Naive thymus-derived CD4-positive, alpha-beta T cell (primary cell): ENCODE measurements at regions not wholly inside any gene's neighbourhood (a gene's known extent, or its start where the extent isn't known, plus 50 kb on each side); places are given as distances from the start of the nearest gene placed in this dataset.

Source experiments
- ATAC-seq: fragments of 150-1000 bp; cut with Tn5 transposase; 2 replicates; pipeline ENCODE4 v1.10.0; 2021; ENCODE audit warnings: mild to moderate bottlenecking, moderate library complexity
- CTCF ChIA-PET: fragments of 350-600 bp; sonication (Branson Sonifier 250); formaldehyde crosslinking; loops from one replicate; lab custom pipeline; 2021; ENCODE audit warnings: antibody characterized with exemption; lab: Charles Lee
- POLR2A ChIA-PET: fragments of 350-600 bp; sonication (Branson Sonifier 250); formaldehyde crosslinking; loops from one replicate; lab custom pipeline; 2021; ENCODE audit warnings: antibody characterized with exemption, inconsistent platforms; lab: Charles Lee
- DNase-seq, 9 donors: peaks; one replicate each; pipeline versions ENCODE4 v3.0.0 to v3.0.0-alpha.2; 2020 to 2022; ENCODE audit warnings: mixed read lengths in 1 of 9
- H3K27ac ChIP-seq: one replicate; pipeline ENCODE4 v1.7.0; 2013; ENCODE audit warnings: mild to moderate bottlenecking, low read depth, low read length, moderate library complexity
- H3K27me3 ChIP-seq, 2 donors: one replicate each; pipeline ENCODE4 v1.7.0; 2013; ENCODE audit warnings: low read length in 2 of 2, mild to moderate bottlenecking in 2 of 2, moderate library complexity in 2 of 2; ENCODE audit not compliant: control insufficient read depth in 2 of 2, insufficient read depth in 2 of 2
- H3K36me3 ChIP-seq, 3 experiments: 1 replicate in 2 of 3; 2 replicates in 1 of 3; pipeline ENCODE4 v1.7.0; 2013; ENCODE audit warnings: low read length in 3 of 3, mild to moderate bottlenecking in 3 of 3, moderate library complexity in 1 of 3; ENCODE audit not compliant: insufficient read depth in 3 of 3, control insufficient read depth in 2 of 3
- H3K4me1 ChIP-seq, 2 donors: one replicate each; pipeline ENCODE4 v1.7.0; 2013; ENCODE audit warnings: low read length in 2 of 2, mild to moderate bottlenecking in 2 of 2, moderate library complexity in 1 of 2; ENCODE audit not compliant: control insufficient read depth in 2 of 2, insufficient read depth in 2 of 2
- H3K4me3 ChIP-seq: 2 replicates; pipeline ENCODE4 v1.7.0; 2013; ENCODE audit warnings: mild to moderate bottlenecking, low read length
- H3K9me3 ChIP-seq, 3 experiments: 1 replicate in 2 of 3; 2 replicates in 1 of 3; pipeline ENCODE4 v1.7.0; 2013; ENCODE audit warnings: low read length in 3 of 3; ENCODE audit not compliant: control insufficient read depth in 2 of 3
- H3K27ac Mint-ChIP-seq, 9 donors: one replicate each; pipeline ENCODE4 v1.8.0; 2020 to 2022; ENCODE audit warnings: mixed read lengths in 9 of 9, mild to moderate bottlenecking in 8 of 9, moderate library complexity in 5 of 9, inconsistent platforms in 2 of 9
- H3K27me3 Mint-ChIP-seq, 5 donors: one replicate each; pipeline ENCODE4 v1.8.0; 2021 to 2022; ENCODE audit warnings: mixed read lengths in 5 of 5, mild to moderate bottlenecking in 1 of 5
- H3K36me3 Mint-ChIP-seq, 5 donors: one replicate each; pipeline ENCODE4 v1.8.0; 2020 to 2022; ENCODE audit warnings: mixed read lengths in 5 of 5, mild to moderate bottlenecking in 3 of 5, inconsistent platforms in 1 of 5
- H3K4me1 Mint-ChIP-seq, 7 donors: one replicate each; pipeline ENCODE4 v1.8.0; 2020 to 2022; ENCODE audit warnings: mixed read lengths in 7 of 7, mild to moderate bottlenecking in 3 of 7, inconsistent platforms in 1 of 7
- H3K4me3 Mint-ChIP-seq, 10 donors: one replicate each; pipeline ENCODE4 v1.8.0; 2020 to 2022; ENCODE audit warnings: mild to moderate bottlenecking in 10 of 10, mixed read lengths in 10 of 10, moderate library complexity in 6 of 10, inconsistent platforms in 2 of 10
- H3K9me3 Mint-ChIP-seq, 11 donors: one replicate each; pipeline ENCODE4 v1.8.0; 2020 to 2022; ENCODE audit warnings: mixed read lengths in 11 of 11, mild to moderate bottlenecking in 4 of 11, inconsistent platforms in 1 of 11, moderate library complexity in 1 of 11
- intact Hi-C, 2 donors: fragments of 100-400 bp; cut with micrococcal nuclease; formaldehyde crosslinking; loops; one replicate each; pipeline ENCODE4 v1.15.1; 2023

DNA sequence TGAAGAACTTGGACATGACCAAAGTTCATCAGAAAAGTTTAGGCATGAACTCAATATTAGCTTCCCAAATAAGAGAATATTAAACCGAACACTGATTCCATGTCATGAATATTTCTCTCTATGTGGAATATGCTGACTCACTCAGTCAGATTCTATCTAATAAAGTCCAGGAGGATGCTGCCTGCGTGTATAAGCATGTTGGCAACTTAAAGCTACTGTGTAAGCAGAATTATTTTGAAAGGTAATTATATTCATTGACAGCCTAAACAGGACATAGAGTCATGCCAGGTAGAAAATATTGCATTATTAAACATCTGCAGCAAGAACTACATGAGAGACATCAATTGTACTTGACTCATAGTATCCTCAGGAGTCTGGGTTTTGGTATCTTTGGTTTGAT lies 367.9 kb upstream of the SPOCK3 start:
- ATAC-seq: no peak
- no peak overlapping the region for H3K4me3 ChIP-seq
- no peaks in the 10 kb centered on the region for H3K36me3 ChIP-seq
- H3K27ac ChIP-seq: no peak overlapping the region
- no peaks in the 10 kb centered on the region for H3K9me3 ChIP-seq
- peaks cover 0 to 13% (median 0%) of the 10 kb centered on the region in 11 donors for H3K9me3 Mint-ChIP-seq
- H3K36me3 Mint-ChIP-seq: no peaks in the 10 kb centered on the region
- H3K4me1 Mint-ChIP-seq: no peaks in the 10 kb centered on the region
- no peaks in the 10 kb centered on the region for H3K27me3 ChIP-seq
- ChIA-PET CTCF (no interaction called here), POLR2A (no interaction called here)
- H3K27ac Mint-ChIP-seq: no peak overlapping the region
- H3K27me3 Mint-ChIP-seq: no peaks in the 10 kb centered on the region
- no peak for DNase-seq
- H3K4me3 Mint-ChIP-seq: no peak overlapping the region
- intact Hi-C loops: no loop called here
- H3K4me1 ChIP-seq: no peaks in the 10 kb centered on the region

DNA sequence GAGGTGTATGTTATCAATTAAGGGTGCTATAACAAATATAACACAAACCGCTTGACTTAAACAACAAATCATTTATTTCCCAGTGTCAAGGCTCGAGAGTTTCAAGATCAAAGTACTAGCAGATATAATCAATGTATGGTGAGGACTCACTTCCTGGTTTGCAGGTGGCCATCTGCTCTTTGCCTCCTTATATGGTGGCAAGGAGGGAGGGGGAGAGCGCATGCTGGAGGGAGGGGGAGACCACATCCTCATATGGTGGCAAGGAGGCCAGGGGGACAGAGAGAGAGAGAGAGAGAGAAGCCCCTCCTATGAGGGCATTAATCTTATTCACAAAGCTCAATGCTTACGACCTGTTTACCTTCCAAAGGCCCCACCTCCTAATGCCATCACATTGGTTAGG lies 372.3 kb upstream of the SPOCK3 start:
- ATAC-seq: no peak
- no peaks in the 10 kb centered on the region for H3K36me3 ChIP-seq
- Mint-ChIP-seq H3K27ac (no peak overlapping the region), H3K27me3 (no peaks in the 10 kb centered on the region), H3K36me3 (no peaks in the 10 kb centered on the region), H3K9me3 (peaks cover 0 to 19% (median 2%) of the 10 kb centered on the region in 11 donors), H3K4me1 (no peaks in the 10 kb centered on the region), H3K4me3 (no peak overlapping the region)
- H3K27ac ChIP-seq: no peak overlapping the region
- no peaks in the 10 kb centered on the region for H3K27me3 ChIP-seq
- ChIA-PET POLR2A (no interaction called here), CTCF (no interaction called here)
- H3K4me1 ChIP-seq: no peaks in the 10 kb centered on the region
- H3K9me3 ChIP-seq: no peaks in the 10 kb centered on the region
- DNase-seq: no peak
- H3K4me3 ChIP-seq: no peak overlapping the region
- intact Hi-C loops: no loop called here

DNA sequence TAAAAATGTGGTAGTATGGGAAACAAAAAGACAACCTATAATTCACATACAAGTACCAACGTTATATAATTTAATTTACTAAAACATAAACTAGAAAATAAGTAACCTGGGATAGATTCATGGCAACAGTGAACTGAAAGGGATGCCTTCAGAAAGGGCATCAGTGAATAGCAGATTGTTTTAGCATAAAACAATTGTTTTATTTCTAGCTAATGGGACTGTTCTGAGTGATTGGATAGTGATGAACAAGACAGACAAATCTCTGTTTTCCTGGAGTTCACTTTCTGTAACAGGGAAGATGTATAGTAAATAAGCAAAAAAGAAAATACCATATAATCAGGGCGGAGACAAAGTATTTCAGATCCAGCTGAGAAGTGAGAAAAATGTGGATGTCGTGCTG lies 379.1 kb upstream of the SPOCK3 start:
- no peak overlapping the region for H3K4me3 ChIP-seq
- H3K27ac ChIP-seq: no peak overlapping the region
- peaks cover 0 to 27% (median 0%) of the 10 kb centered on the region in 11 donors for H3K9me3 Mint-ChIP-seq
- H3K27ac Mint-ChIP-seq: no peak overlapping the region
- intact Hi-C loops: no loop called here
- H3K36me3 Mint-ChIP-seq: no peaks in the 10 kb centered on the region
- CTCF ChIA-PET: no interaction called here
- H3K9me3 ChIP-seq: no peaks in the 10 kb centered on the region
- ATAC-seq: no peak
- POLR2A ChIA-PET: no interaction called here
- H3K27me3 ChIP-seq: no peaks in the 10 kb centered on the region
- H3K36me3 ChIP-seq: no peaks in the 10 kb centered on the region
- H3K4me3 Mint-ChIP-seq: no peak overlapping the region
- peaks cover 0 to 2% (median 0%) of the 10 kb centered on the region in 7 donors for H3K4me1 Mint-ChIP-seq
- no peaks in the 10 kb centered on the region for H3K4me1 ChIP-seq
- no peaks in the 10 kb centered on the region for H3K27me3 Mint-ChIP-seq
- DNase-seq: no peak

DNA sequence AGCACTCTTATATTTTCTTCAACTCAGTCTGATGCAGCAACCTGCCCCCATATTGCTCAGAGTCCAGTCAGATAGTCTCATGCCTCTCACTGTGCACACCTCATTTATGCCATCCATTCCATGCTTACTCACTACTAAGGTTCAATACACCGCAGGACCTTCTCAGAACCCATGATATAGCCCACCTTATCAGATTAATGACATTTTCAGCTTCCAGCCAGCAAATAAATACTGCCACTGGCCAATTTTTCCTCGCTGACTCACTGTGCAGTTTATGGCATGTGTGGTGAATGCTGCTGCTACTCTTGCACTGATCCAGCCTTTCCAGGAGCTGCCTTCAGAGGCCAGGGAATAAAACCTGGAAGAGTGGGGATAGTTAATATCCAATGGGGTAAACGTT lies 380.6 kb upstream of the SPOCK3 start:
- ATAC-seq: no peak
- DNase-seq: no peak
- Mint-ChIP-seq H3K27ac (no peak overlapping the region), H3K9me3 (peaks cover 0 to 24% (median 0%) of the 10 kb centered on the region in 11 donors), H3K4me3 (no peak overlapping the region), H3K27me3 (no peaks in the 10 kb centered on the region), H3K36me3 (no peaks in the 10 kb centered on the region), H3K4me1 (peaks cover 0 to 2% (median 0%) of the 10 kb centered on the region in 7 donors)
- no peaks in the 10 kb centered on the region for H3K9me3 ChIP-seq
- no peaks in the 10 kb centered on the region for H3K36me3 ChIP-seq
- ChIA-PET POLR2A (no interaction called here), CTCF (no interaction called here)
- H3K4me1 ChIP-seq: no peaks in the 10 kb centered on the region
- no peaks in the 10 kb centered on the region for H3K27me3 ChIP-seq
- H3K27ac ChIP-seq: no peak overlapping the region
- no peak overlapping the region for H3K4me3 ChIP-seq
- intact Hi-C loops: no loop called here

DNA sequence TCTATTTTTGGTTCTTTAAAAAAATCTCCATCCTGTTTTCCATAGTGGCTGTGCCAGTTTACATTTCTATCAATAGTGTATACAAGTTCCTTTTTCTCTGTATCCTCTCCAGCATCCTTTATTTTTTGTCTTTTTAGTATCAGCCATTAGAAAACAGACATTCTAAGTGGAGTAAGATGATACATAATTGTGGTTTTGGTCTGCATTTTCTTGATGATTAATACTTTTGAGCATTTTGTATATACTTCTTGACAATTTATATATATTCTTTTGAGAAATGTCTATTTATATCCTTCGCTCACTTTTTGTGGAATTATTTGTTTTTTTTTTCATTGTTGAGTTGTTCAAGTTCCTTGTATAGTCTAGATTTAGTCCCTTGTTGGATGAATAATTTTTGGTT lies 382.2 kb upstream of the SPOCK3 start:
- Histone ChIP-seq H3K4me3 (no peak overlapping the region), H3K36me3 (no peaks in the 10 kb centered on the region), H3K9me3 (no peaks in the 10 kb centered on the region), H3K4me1 (no peaks in the 10 kb centered on the region), H3K27me3 (no peaks in the 10 kb centered on the region), H3K27ac (no peak overlapping the region)
- H3K36me3 Mint-ChIP-seq: no peaks in the 10 kb centered on the region
- POLR2A ChIA-PET: no interaction called here
- ATAC-seq (no peak), DNase-seq (no peak)
- no peak overlapping the region for H3K4me3 Mint-ChIP-seq
- peaks cover 0 to 24% (median 0%) of the 10 kb centered on the region in 11 donors for H3K9me3 Mint-ChIP-seq
- peaks cover 0 to 2% (median 0%) of the 10 kb centered on the region in 7 donors for H3K4me1 Mint-ChIP-seq
- CTCF ChIA-PET: no interaction called here
- intact Hi-C loops: no loop called here
- H3K27me3 Mint-ChIP-seq: no peaks in the 10 kb centered on the region
- no peak overlapping the region for H3K27ac Mint-ChIP-seq

DNA sequence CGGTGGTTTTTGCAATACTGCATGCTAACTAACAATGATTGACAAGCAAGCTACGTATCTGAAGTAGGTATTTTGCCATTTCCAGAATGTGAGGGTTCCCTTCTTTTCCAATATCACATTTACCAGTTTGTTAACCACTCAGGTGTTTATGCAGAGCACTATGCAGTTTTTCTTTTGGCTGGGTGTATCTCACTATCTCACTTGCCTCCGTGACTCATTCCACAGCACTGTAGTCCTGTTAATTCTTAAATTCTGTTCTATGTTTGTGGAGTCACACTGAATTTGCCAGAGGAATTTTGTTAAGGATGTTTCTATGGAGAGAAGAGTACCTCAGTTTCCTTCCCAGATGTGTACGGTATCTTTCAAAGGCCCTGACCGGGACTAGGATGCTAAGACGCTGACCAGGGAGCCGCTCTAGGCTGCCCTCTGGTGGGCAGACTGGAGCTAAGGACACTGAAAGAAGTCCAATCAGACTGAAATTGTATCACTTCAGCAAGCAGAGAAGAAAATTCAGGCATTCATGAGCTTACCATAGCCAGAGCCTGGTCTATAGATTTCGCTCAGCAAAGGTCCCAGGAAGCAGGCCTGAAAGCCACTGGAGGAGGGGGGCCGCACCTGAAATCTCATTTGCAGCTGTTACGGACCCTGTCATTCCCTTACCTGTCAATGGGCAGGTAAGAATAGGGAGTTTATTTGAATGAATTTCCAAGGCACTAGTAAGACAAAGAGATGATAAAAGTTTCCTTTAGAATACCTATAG lies 388.4 kb upstream of the SPOCK3 start:
- CTCF ChIA-PET: interaction anchor here (0.5 kb wide), 1 partner anchor 1968 kb away, joined by 3 read pairs; no protein-coding TSS in a partner anchor

DNA sequence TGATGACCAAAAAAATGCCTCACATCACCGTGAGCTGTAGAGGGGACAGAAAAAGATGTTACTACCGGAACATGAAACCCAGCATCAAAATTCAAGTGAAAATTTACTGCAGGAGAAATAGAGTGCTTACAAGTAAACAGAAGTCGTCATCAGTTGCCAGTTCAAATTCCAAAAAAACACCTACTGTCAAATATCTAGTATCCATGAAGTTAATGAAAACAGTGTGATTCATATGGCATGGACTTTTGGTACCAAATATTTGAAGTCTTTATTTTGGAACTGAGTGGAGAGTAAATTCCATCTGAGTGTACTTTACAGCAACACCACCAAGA lies 388.9 kb upstream of the SPOCK3 start:
- Histone ChIP-seq H3K36me3 (no peaks in the 10 kb centered on the region), H3K9me3 (no peaks in the 10 kb centered on the region), H3K4me1 (no peaks in the 10 kb centered on the region), H3K4me3 (no peak overlapping the region), H3K27ac (no peak overlapping the region), H3K27me3 (no peaks in the 10 kb centered on the region)
- no peak overlapping the region for H3K27ac Mint-ChIP-seq
- no peaks in the 10 kb centered on the region for H3K4me1 Mint-ChIP-seq
- ChIA-PET CTCF (interaction anchor here (0.5 kb wide), 1 partner anchor 1968 kb away, joined by 3 read pairs; no protein-coding TSS in a partner anchor), POLR2A (no interaction called here)
- H3K9me3 Mint-ChIP-seq: peaks cover 0 to 5% (median 0%) of the 10 kb centered on the region in 11 donors
- H3K27me3 Mint-ChIP-seq: no peaks in the 10 kb centered on the region
- no peaks in the 10 kb centered on the region for H3K36me3 Mint-ChIP-seq
- intact Hi-C loops: loop anchor here (5.0 kb wide), 2 partner anchors 454 to 1456 kb away; no protein-coding TSS in a partner anchor
- no peak overlapping the region for H3K4me3 Mint-ChIP-seq
- no peak for ATAC-seq
- DNase-seq: no peak

More for the DNA sequence above, 388.4 kb upstream of the SPOCK3 start:
- no peaks in the 10 kb centered on the region for H3K27me3 Mint-ChIP-seq
- Histone ChIP-seq H3K27me3 (no peaks in the 10 kb centered on the region), H3K4me3 (no peak overlapping the region), H3K27ac (no peak overlapping the region), H3K4me1 (no peaks in the 10 kb centered on the region), H3K9me3 (no peaks in the 10 kb centered on the region), H3K36me3 (no peaks in the 10 kb centered on the region)
- peaks cover 0 to 8% (median 0%) of the 10 kb centered on the region in 11 donors for H3K9me3 Mint-ChIP-seq
- ATAC-seq (no peak), DNase-seq (peak in 2 of 9 donors; percentile 4 to 48)
- H3K27ac Mint-ChIP-seq: no peak overlapping the region
- H3K36me3 Mint-ChIP-seq: no peaks in the 10 kb centered on the region
- no peaks in the 10 kb centered on the region for H3K4me1 Mint-ChIP-seq
- H3K4me3 Mint-ChIP-seq: no peak overlapping the region
- POLR2A ChIA-PET: no interaction called here
- intact Hi-C loops: loop anchor here (1.0 to 5.0 kb wide), 3 partner anchors 455 to 1455 kb away; no protein-coding TSS in a partner anchor
